ENCODE measurements at regions not wholly inside any gene's neighbourhood (a gene's known extent, or its start where the extent isn't known, plus 50 kb on each side); places are given as distances from the start of the nearest gene placed in this dataset.
"Not testable (repeated sequence)": the region's sequence is repeated elsewhere in the genome, so short reads cannot be mapped to it uniquely, and the experiment has no call there.

GRCh38 chr4:3619698-3620097, 87.5 kb upstream of the LRPAP1 start:
- DNase-seq (ENCODE audit: low read depth): not testable (repeated sequence)

DNA sequence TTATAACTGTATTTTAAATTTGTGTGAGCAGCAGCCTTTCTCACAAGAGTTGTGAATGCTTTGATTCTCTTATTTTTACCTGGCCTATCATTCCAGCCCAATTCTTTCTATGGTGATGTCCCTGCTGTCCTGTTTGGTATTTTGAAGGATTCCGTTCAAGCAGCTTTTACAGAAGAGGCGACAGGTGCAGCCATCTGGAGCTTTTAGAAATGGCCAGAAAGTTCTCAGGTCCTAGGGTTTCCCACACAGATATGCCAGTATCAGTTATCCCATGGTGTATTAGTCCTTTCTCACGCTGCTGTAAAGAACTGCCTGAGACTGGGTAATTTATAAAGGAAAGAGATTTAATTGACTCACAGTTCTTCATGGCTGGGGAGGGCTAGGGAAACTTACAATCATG, 86.1 kb upstream of the LRPAP1 start:
- not testable (repeated sequence) for DNase-seq (ENCODE audit: low read depth)

DNA sequence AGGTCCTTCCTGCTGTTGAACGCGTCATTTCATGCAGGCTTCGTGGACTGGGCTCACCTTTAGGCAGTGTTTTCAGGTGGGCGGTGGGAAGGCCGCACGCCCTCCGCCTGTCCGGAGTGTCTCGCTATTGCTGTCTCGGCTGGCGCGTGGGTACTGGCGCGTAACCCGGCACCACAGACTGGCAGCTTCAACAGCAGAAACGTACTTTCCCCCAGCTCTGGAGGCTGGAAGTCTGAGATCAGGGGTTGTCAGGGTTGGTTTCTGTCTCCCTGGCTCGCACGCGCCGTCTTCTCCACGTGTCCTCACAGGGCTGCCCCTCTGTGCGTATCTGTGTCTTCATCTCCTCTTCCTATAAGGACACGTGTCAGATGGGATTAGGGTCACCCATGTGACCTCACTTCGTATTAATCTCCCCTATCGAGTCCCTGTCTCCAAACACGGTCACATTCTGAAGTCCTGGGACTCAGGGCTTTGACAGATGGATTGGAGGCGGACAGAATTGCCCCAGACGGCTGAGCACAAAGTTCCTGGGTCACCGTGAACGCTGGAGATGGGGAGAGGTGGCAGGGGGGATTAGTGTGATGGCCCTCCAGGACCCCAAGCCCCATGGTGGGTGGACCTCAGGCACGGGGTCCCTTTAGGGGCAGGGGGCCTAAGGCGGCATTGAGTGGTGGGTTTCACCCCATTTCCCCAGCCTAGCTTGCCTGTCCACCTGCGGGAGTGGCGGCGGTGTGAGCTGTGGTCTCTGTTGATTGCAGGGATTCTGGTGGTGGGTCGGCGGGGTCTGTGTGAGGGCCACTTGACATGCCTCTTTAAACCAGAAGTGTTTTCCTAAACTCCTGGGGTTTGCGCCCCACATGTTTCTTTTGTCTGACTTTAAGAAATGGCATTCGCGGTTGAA, 83.4 kb upstream of the LRPAP1 start:
- no peak for DNase-seq (ENCODE audit: low read depth)

DNA sequence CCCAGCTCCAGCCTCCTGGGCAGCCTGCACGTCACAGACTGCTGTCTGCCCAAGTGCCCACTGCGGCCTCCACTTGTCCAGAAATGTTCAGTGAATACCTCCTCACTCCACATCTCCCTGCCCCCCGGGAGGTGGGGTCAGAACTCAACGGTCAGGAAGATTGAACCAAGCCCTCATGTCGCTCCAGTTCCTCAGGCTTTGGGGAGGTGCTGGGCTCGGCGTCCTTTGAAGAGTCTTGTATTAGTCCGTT, 82.4 kb upstream of the LRPAP1 start:
- DNase-seq (ENCODE audit: low read depth): no peak

DNA sequence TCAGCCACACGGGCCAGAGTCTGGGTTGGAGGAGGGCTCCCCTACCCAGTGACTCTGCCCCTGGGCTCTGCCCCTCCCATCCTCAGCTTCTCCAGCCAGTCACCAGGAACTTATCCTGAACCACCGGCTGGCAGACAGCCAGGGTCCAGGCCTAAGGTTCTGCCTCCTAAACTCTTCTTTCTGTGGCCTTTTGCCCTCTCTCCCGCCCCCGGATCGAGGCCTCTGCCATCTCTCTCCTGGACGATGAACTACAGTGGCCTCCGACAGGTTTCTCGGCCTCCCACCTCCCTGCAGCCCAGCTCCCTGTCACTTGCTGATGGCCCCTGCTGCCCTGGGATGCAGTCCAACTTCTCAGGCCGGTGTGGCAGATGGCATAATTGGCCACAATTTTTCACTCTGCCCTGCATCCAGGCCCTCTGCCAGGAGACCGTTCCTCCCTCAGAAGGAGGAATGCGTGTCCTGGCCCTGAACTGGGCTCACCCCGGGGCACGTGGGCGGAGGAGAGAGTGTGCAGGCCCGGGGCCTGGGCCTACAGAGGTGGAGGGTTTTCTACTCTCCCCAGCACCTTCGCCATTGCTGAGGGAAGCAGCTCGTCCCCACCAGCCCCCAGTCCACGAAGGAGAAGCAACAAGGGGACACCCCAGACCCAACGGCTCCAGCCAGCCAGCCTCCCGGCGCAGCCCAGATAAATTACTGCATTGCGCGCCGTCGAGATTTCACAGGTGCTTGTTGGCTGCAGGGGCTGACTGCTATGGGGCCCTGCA, 81.9 kb upstream of the LRPAP1 start:
- DNase-seq (ENCODE audit: low read depth): peak; percentile 57

DNA sequence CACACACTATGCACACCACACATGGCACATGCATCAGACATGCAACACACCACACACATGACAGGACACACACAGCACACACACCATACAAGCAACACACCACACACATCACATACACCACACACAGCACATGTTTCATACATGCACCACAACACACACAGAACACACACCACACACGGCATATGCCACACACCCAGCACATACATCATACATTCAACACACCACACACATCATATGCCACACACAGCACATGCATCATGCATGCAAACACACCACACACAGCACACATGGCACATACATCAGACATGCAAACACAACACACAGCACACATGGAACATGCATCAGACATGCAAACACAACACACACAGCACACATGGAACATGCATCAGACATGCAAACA, 80.7 kb upstream of the LRPAP1 start:
- DNase-seq (ENCODE audit: low read depth): no peak

GRCh38 chr4:3612281-3612680, 80.1 kb upstream of the LRPAP1 start:
- no peak for DNase-seq (ENCODE audit: low read depth)

DNA sequence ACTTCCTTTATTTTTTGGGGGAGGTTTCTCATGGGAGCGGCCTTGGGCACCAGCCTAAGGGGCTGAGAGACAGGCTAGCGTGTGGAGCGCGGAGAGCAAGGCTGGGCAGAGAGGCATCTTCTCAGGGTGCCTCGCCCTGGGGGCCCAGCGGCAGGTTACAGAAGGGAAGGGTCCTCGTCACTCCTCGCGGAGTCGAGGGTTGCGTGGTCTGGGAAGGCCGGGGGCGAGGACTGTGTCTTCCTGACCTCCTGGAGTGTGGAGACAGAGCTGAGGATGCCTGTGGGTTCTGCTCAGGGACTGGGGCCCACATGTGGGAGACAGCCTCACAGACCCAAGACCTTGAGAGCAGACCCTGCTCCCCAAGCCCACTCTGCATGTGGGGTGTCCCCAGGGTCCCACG, 79.6 kb upstream of the LRPAP1 start:
- DNase-seq (ENCODE audit: low read depth): no peak

GRCh38 chr4:3610851-3611250, 78.6 kb upstream of the LRPAP1 start:
- DNase-seq (ENCODE audit: low read depth): not testable (repeated sequence)

DNA sequence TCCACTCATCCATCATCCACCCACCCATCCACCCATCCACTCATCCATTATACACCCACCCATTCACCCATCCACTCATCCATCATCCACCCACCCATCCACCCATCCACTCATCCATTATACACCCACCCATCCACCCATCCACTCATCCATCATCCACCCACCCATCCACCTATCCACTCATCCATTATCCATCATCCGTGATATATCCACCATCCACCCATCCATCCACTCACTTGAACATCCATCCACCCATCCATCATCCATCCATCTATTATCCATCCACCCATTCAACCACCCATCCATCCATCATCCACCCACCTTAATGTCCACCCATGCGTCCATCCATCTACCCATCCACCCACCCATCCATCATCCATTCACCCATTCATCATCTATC, 77.7 kb upstream of the LRPAP1 start:
- not testable (repeated sequence) for DNase-seq (ENCODE audit: low read depth)

- DNase-seq (ENCODE audit: low read depth): peak; percentile 50
Measured at GRCh38 chr4:3607690-3608552, 75.7 kb upstream of the LRPAP1 start.

GRCh38 chr4:3606850-3607249, 74.6 kb upstream of the LRPAP1 start:
- DNase-seq (ENCODE audit: low read depth): not testable (repeated sequence)

DNA sequence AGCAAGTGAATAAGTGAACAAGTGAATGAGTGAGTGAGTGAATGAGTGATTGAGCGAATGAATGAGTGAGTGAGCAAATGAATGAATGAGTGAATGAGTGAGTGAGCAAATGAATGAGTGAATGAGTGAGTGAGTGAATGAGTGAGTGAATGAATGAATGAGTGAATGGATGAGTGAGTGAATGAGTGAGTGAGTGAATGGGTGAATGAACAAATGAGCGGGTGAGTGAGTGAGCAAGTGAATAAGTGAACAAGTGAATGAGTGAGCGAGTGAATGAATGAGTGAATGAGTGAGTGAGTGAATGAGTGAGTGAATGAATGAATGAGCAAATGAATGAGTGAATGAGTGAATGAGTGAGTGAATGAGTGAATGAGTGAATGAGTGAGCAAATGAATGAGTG, 74.0 kb upstream of the LRPAP1 start:
- not testable (repeated sequence) for DNase-seq (ENCODE audit: low read depth)

DNA sequence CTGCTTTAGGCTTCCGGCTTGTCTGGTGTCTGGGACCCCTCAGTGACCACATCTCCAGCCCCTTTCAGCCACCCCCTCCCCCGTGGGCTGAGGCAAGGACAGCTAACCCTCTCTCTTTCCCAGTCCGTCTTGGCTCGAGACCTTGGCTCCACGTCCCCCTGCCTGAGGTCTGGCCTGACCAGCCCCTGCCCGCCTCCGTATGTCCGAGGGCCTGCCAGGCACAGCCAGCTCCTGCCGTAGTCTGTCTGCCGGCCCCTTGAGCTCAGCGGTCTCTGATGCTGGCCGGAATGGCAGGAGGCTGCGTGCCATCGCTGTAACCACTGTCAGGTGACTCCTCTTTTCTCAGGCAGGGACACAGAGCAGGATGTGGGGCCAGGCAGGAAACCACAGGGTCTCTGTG, 73.3 kb upstream of the LRPAP1 start:
- no peak for DNase-seq (ENCODE audit: low read depth)

DNA sequence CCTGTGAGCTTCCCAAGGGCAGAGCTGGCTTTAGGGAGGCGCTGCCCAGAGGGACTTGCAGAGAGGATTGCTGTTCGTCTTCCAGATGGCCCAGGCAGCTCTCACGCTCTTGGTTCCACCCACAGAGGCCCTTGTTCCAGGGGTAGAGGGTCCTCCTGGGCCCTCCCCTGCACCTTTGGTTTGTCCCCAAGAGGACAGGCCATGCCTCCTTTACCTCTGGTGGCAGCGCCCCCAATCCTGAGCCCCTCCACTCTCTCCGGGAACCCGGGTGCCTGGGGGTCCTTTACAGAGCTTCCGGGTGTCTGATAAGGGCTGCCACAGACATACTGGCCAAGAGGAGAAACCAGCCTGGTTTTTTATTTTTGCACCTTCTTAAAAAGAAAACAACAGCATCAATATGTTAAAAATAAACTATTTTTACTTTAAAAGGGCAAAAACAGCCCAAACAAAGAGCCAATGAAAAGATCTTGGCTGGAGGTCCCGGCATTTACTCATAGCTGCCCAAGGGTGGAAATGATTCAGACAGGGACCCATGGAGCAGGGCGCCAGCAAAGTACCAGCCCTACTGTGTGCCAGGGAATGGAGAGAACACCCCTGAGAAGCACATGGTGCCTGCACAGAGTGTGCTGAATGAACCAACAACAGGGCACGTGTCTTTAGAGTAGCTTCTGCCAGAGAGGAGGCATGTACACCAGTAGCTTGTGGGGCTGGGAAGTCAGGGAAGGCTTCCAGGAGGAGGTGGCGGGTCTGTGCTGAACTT, 70.8 kb upstream of the LRPAP1 start:
- not testable (repeated sequence) for DNase-seq (ENCODE audit: low read depth)

GRCh38 chr4:3601992-3602391, 69.8 kb upstream of the LRPAP1 start:
- no peak for DNase-seq (ENCODE audit: low read depth)

DNA sequence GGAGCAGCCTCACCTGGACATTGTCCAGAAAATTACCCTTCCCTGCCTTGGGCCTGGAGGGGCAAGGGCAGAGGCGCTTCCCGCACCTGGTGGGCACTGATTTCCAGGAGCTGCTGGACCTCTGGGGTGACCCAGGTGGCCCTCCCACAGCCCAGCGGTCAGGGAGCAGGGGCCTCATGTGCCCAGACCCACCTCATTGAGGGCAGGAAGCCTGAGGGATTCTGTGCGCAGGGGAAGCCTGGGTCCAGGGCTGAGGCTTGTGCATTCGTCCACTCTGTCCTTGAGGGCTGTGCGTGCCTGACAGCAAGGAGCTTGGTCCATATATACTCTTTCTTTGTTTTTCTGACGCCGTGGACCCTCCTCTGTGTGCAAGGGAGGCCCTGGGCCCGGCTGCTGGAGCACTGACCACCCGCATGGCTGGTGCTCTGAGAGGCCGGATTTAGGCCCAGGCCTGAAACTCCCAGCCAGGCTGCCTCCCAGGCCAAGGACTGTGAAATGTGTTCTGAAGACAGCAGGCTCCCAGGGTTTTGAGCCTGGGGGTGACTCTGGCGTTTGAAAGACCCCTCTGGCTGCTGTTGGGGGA, 69.0 kb upstream of the LRPAP1 start:
- DNase-seq (ENCODE audit: low read depth): not testable (repeated sequence)

- DNase-seq (ENCODE audit: low read depth): no peak
Measured at GRCh38 chr4:3599951-3600350, 67.7 kb upstream of the LRPAP1 start.

DNA sequence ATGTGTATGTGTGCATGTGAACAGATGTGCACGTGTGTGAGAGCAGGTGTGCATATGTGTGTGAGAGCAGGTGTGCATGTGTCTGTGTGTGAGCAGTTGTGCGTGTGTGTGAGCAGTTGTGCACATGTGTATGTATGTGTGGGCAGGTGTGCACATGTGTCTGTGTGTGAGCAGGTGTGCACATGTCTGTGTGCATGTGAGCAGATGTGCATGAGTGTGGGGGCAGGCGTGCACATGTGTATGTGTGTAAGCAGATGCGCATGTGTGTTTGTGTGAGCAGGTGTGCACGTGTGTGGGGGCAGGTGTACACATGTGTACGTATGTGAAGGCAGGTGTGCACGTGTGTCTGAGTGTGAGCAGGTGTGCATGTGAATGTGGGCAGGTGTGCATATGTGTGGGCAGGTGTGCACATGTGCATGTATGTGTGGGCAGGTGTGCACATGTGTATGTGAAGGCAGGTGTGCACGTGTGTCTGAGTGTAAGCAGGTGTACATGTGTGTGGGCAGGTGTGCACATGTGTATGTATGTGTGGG, 66.5 kb upstream of the LRPAP1 start:
- DNase-seq (ENCODE audit: low read depth): no peak

GRCh38 chr4:3597896-3598505, 65.8 kb upstream of the LRPAP1 start:
- not testable (repeated sequence) for DNase-seq (ENCODE audit: low read depth)

All from myocyte (in vitro differentiated cells).